Stomach smooth muscle (tissue), 2 donors: ENCODE measurements at regions not wholly inside any gene's neighbourhood (a gene's known extent, or its start where the extent isn't known, plus 50 kb on each side); places are given as distances from the start of the nearest gene placed in this dataset.
"Not testable (repeated sequence)": the region's sequence is repeated elsewhere in the genome, so short reads cannot be mapped to it uniquely, and the experiment has no call there.

Experiments used
- H3K27ac ChIP-seq: one replicate; pipeline ENCODE4 v1.7.0; 2013; ENCODE audit warnings: mild to moderate bottlenecking, low read length, inconsistent platforms
- H3K27me3 ChIP-seq, 2 donors: one replicate each; pipeline ENCODE4 v1.7.0; 2013; ENCODE audit warnings: low read length in 2 of 2; ENCODE audit not compliant: insufficient read depth in 2 of 2, control insufficient read depth in 1 of 2
- H3K36me3 ChIP-seq, 2 donors: one replicate each; pipeline ENCODE4 v1.7.0; 2013; ENCODE audit warnings: low read length in 2 of 2; ENCODE audit not compliant: control insufficient read depth in 2 of 2, insufficient read depth in 2 of 2
- H3K4me1 ChIP-seq: one replicate; pipeline ENCODE4 v1.7.0; 2013; ENCODE audit warnings: low read length; ENCODE audit not compliant: control insufficient read depth, insufficient read depth
- H3K4me3 ChIP-seq, 2 donors: one replicate each; pipeline ENCODE4 v1.7.0; 2013; ENCODE audit warnings: low read length in 2 of 2
- H3K9ac ChIP-seq, 2 donors: one replicate each; pipeline ENCODE4 v1.7.0; 2013; ENCODE audit warnings: low read length in 2 of 2, mild to moderate bottlenecking in 1 of 2
- H3K9me3 ChIP-seq, 2 donors: one replicate each; pipeline ENCODE4 v1.7.0; 2013; ENCODE audit warnings: low read length in 2 of 2; ENCODE audit not compliant: control insufficient read depth in 2 of 2
- donor health status: healthy.
- donor health status: Pancreatic carcinoma.

GRCh38 chrX:138874271-138874935 lies 162.9 kb upstream of the FGF13 start:
- no peaks in the 10 kb centered on the region for H3K4me1 ChIP-seq
- no peaks in the 10 kb centered on the region for H3K27me3 ChIP-seq
- no peak overlapping the region for H3K27ac ChIP-seq
- H3K4me3 ChIP-seq: no peak overlapping the region
- peaks cover 0 to 2% of the 10 kb centered on the region in 2 donors for H3K9me3 ChIP-seq
- no peaks in the 10 kb centered on the region for H3K36me3 ChIP-seq
- H3K9ac ChIP-seq: no peak overlapping the region

DNA sequence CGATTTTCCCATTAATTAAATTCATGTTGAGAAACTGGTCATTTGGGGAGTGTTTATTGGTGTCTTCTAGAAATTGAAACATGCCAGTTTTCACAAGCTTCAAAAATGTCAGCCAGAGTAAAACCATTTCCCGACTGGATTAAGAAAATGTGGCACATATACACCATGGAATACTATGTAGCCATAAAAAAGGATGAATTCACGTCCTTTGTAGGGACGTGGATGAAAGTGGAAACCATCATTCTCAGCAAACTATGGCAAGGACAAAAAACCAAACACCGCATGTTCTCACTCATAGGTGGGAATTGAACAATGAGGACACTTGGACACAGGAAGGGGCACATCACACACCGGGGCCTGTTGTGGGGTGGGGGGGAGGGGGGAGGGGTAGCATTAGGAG lies 162.1 kb upstream of the FGF13 start:
- H3K27me3 ChIP-seq, H3K9ac ChIP-seq, H3K9me3 ChIP-seq, H3K4me1 ChIP-seq, H3K36me3 ChIP-seq, H3K27ac ChIP-seq, H3K4me3 ChIP-seq: not testable (repeated sequence)

- no peak overlapping the region for H3K9ac ChIP-seq
- H3K27ac ChIP-seq: no peak overlapping the region
- H3K36me3 ChIP-seq: no peaks in the 10 kb centered on the region
- H3K9me3 ChIP-seq: peaks cover 0 to 2% of the 10 kb centered on the region in 2 donors
- H3K4me3 ChIP-seq: no peak overlapping the region
- no peaks in the 10 kb centered on the region for H3K27me3 ChIP-seq
- H3K4me1 ChIP-seq: no peaks in the 10 kb centered on the region
Measured at GRCh38 chrX:138872537-138872936, 161.0 kb upstream of the FGF13 start.

DNA sequence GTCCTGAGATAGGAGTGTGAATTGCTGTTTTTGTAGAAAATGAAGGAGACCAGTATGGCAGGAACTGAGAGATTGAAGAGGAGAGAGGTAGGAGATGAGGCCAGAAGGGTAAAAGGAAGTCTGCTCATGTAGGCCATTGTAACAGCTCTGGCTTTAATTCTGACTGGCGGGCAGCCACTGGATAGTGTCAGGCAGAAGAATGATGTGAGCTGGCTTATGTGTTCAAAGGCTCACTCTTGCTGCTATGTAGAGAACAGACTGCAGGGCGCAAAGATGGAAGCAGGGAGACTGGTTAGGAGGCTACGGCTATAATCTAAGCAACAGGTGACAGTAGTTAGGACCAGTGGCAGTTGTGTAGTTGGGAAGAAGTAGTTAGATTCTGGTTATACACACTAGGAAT lies 160.2 kb upstream of the FGF13 start:
- Histone ChIP-seq H3K36me3 (no peaks in the 10 kb centered on the region), H3K27me3 (no peaks in the 10 kb centered on the region), H3K27ac (no peak overlapping the region), H3K9ac (no peak overlapping the region), H3K4me1 (no peaks in the 10 kb centered on the region), H3K4me3 (no peak overlapping the region), H3K9me3 (peaks cover 0 to 2% of the 10 kb centered on the region in 2 donors)

GRCh38 chrX:138866643-138867042 lies 155.1 kb upstream of the FGF13 start:
- H3K9me3 ChIP-seq: no peaks in the 10 kb centered on the region
- H3K4me3 ChIP-seq: no peak overlapping the region
- H3K27ac ChIP-seq: no peak overlapping the region
- no peaks in the 10 kb centered on the region for H3K36me3 ChIP-seq
- H3K9ac ChIP-seq: no peak overlapping the region
- peaks cover 0 to 2% of the 10 kb centered on the region in 2 donors for H3K27me3 ChIP-seq
- H3K4me1 ChIP-seq: no peaks in the 10 kb centered on the region

GRCh38 chrX:138865093-138865649 lies 153.7 kb upstream of the FGF13 start:
- Histone ChIP-seq H3K4me3 (no peak overlapping the region), H3K27me3 (peaks cover 0 to 4% of the 10 kb centered on the region in 2 donors), H3K9ac (no peak overlapping the region), H3K9me3 (no peaks in the 10 kb centered on the region), H3K36me3 (no peaks in the 10 kb centered on the region), H3K27ac (no peak overlapping the region), H3K4me1 (no peaks in the 10 kb centered on the region)

- Histone ChIP-seq H3K9ac (no peak overlapping the region), H3K4me3 (no peak overlapping the region), H3K27me3 (peaks cover 0 to 2% of the 10 kb centered on the region in 2 donors), H3K36me3 (no peaks in the 10 kb centered on the region), H3K9me3 (no peaks in the 10 kb centered on the region), H3K27ac (no peak overlapping the region), H3K4me1 (no peaks in the 10 kb centered on the region)
Measured at GRCh38 chrX:138859421-138859820, 147.9 kb upstream of the FGF13 start.

DNA sequence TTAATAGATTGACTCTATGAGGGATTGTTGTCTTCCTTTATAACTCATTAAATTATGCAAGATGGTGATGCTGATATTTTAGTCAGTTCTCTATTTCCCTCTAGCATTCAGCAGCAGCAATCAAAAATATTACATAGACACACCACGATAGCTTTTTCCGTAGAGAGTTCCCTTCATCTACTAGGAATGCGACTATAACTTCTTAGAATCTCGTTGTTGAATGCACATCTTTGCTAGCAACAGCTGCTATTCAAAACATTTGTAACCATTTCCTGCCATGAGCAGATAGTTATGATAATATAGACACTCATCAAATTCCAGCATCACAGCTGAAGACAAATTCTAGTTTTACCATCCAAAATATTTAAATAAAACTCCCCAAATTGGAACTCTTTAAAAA lies 147.4 kb upstream of the FGF13 start:
- Histone ChIP-seq H3K9ac (no peak overlapping the region), H3K27me3 (peaks cover 0 to 2% of the 10 kb centered on the region in 2 donors), H3K4me1 (no peaks in the 10 kb centered on the region), H3K36me3 (no peaks in the 10 kb centered on the region), H3K9me3 (no peaks in the 10 kb centered on the region), H3K4me3 (no peak overlapping the region), H3K27ac (no peak overlapping the region)

DNA sequence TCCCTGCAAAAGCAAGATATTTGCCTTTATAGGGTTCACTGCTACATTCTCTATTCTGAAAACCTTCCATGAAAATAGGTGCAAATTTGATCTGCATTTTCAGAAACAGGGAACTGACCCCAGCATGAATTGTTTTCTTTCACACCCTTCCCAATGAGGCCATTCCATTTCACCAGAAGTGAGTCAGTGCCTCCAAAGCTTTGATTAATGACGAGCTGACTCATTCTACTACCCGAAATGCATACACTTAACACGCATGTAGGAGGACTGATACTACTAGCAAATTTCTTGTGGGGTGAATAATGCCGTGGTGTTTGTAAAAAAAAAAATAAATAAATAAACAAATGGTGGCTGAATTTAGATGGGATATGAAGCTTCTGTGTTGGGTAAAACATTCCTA lies 146.9 kb upstream of the FGF13 start:
- no peaks in the 10 kb centered on the region for H3K9me3 ChIP-seq
- no peak overlapping the region for H3K4me3 ChIP-seq
- no peak overlapping the region for H3K27ac ChIP-seq
- H3K27me3 ChIP-seq: peaks cover 0 to 2% of the 10 kb centered on the region in 2 donors
- H3K4me1 ChIP-seq: no peaks in the 10 kb centered on the region
- no peaks in the 10 kb centered on the region for H3K36me3 ChIP-seq
- H3K9ac ChIP-seq: no peak overlapping the region

- Histone ChIP-seq H3K9me3 (no peaks in the 10 kb centered on the region), H3K27me3 (peaks cover 0 to 2% of the 10 kb centered on the region in 2 donors), H3K4me1 (no peaks in the 10 kb centered on the region), H3K4me3 (no peak overlapping the region), H3K36me3 (no peaks in the 10 kb centered on the region), H3K9ac (no peak overlapping the region), H3K27ac (no peak overlapping the region)
Measured at GRCh38 chrX:138856881-138857604, 145.5 kb upstream of the FGF13 start.

- Histone ChIP-seq H3K9me3 (no peaks in the 10 kb centered on the region), H3K9ac (no peak overlapping the region), H3K4me3 (no peak overlapping the region), H3K27me3 (no peaks in the 10 kb centered on the region), H3K27ac (no peak overlapping the region), H3K4me1 (no peaks in the 10 kb centered on the region), H3K36me3 (no peaks in the 10 kb centered on the region)
Measured at GRCh38 chrX:138853936-138854335, 142.4 kb upstream of the FGF13 start.
